HG02970 (cell line): ENCODE measurements at regions not wholly inside any gene's neighbourhood (a gene's known extent, or its start where the extent isn't known, plus 50 kb on each side); places are given as distances from the start of the nearest gene placed in this dataset.

ENCODE experiments used
- ATAC-seq: cut with Tn5 transposase; IDR thresholded peaks from one replicate; pipeline ENCODE4 v1.9.1; 2021; ENCODE audit warnings: mild to moderate bottlenecking, moderate library complexity, moderate number of reproducible peaks; ENCODE audit not compliant: unreplicated experiment, low FRiP score

DNA sequence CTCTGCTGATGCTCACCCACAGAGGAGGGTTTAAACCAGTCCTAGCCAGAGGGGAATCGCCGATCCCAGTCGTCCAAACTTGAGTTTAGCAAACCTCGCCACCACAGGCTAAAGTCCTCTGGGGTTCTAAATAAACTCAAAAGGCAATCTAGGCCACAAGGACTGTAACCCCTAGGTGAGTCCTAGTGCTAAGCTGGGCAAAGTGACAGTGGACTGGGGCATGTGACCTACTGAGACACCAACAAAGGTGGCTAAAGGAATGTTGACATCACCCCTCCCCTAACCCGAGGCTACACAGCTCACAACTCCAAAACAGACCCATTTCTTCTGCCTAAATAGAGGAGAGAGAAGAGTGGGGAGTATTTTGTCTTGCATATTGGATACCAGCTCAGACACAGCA, 142.8 kb upstream of the PRDX4 start:
- no peak for ATAC-seq

GRCh38 chrX:23525531-23525930, 141.8 kb upstream of the PRDX4 start:
- no peak for ATAC-seq

- no peak for ATAC-seq
These were observed 126.8 kb upstream of the PRDX4 start for GRCh38 chrX:23540532-23540931.

GRCh38 chrX:23548164-23548563, 119.1 kb upstream of the PRDX4 start:
- no peak for ATAC-seq

DNA sequence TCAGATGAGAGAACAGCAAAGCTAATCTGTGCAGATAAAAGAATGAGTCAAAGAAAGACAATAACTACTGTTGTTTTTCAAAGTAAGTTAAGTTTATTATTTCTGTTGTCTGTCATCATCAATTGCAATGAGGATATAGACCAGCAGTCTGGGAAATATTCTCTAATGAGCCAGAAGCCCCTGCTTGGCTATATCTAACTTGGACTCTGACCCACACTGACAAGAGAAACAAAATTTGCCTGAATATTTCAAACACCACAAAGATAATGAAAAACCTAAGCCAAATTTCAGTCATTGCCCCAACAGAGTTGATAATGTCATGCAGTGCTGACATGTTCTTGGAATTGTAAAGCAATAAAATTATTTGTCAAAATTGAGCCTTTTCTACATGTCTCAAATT, 115.0 kb upstream of the PRDX4 start:
- no peak for ATAC-seq

DNA sequence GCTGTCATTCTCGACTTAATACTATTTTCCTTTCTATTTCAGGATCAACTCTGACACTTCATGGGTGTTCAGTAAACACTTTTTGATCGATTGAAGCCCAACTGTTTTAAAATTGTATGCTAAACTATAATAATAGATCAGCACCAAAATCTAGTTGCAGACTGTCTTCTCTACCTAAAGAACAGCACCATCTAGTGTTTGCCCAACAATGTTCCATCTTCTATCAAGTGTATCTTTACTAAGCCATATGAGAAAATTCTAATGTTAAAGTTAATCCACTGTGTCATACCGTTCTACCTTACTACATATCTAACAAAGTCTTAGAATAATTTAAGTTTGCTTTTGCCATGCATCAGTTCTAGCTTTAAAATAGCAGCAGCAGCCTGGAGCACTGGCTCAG, 113.0 kb upstream of the PRDX4 start:
- ATAC-seq, result no peak

DNA sequence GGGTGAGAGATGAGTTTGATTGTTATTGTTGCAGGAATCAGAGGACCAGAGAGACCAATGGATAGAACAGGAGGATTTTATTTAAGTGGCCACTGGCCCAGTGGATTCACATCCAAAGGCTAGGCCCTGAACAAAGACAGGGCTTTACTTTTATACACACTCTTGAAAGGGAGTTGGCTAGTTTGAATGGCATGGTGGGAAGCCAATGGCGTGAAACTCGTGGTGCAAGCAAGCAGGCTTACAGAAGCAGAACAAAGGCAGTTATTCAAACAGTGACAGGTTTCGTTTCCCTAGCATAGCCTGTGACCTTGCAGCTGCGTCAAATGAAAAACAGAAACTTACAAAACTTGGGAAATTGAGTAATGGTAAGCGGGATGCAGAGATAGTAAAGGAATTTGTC, 110.2 kb upstream of the PRDX4 start:
- no peak for ATAC-seq

DNA sequence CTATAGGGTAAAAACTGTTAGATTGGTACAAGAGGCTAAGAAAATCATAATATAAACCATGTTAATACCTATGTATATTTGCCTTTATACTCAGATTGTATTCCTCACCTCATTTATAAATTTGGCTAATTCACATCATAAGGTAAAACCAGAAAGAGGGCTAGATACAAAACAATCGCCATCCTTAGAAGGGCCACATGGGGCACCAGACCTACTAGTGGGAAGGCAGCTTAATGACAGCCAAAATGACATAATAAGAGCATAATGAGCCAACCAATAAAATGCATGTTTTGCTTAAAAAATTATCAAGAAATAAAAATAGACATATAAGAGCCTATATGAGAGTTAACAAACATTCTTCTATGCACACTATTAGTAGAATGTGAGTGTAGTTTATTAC, 107.3 kb upstream of the PRDX4 start:
- ATAC-seq, result no peak

- no peak for ATAC-seq
These were observed 96.5 kb upstream of the PRDX4 start for GRCh38 chrX:23570674-23571343.

DNA sequence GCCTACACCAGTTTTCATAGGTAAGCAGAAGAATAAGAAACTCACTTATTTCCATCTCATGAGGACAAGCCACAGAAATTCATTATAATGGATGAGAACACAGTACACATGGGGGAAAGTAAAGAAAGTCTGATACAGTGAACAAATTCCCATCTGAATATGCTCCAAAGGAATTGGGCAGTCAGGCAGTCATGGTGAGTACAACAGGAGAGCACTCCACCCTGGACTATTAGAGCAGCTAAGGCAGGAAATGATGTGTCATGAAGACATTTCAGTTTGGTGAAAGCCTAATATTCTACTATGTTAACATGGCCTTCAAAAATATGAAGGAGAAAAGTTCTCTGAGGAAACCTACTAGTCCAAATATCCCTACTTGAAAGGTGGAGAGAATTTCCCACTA, 92.0 kb upstream of the PRDX4 start:
- no peak for ATAC-seq

DNA sequence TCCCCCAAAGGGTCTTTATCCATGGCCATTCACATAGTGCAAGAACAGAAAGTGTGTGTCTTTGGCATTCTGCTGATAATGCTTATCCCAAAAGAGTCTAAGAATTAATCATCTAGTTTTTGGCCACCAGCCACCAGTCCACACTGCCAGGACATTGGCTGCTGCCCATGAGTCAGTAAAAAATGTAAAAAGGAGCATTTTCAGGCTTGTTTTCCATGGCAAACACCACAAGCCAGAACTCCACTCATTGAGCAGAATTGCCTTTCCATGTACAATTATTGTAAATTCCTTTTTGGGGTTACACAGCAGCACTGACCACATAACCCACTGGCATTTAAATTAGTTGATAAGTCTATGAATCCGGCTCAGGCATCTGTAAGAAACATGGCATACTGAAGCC, 89.2 kb upstream of the PRDX4 start:
- no peak for ATAC-seq

DNA sequence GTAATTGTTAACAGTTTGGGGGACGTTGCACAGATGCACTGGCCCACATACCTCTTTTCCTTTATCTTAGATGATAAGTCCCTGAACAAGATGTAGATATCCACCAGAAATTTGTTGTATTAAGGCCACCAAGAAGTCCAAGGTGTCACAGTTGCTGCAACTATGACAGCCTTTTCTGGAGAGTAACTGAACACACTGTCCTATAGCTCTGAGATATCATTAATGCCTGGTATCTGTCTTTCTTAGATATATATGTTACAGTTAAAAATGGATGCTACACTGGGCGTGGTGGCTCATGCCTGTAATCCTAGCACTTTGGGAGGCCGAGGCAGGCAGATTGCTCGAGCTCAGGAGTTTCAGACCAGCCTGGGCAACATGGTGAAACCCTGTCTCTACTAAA, 77.8 kb upstream of the PRDX4 start:
- ATAC-seq, result no peak

DNA sequence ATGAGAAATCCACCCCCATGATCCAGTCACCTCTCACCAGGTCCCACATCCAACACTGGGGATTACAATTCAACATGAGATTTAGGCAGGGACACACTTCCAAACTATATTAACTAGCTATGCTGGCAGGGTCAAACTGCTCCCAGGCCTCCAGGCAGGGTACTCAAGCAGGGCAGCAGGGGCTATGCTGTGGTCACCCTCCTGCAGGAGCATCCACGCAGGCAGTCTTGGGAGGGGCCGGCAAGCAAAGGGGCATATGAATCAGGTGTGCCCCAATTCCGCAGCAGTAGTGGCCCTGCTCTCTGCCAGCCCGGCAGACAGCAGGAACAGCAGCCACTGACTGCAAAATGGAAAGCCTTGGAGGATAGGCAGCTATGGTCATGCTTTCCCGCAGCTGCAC, 74.6 kb upstream of the PRDX4 start:
- no peak for ATAC-seq

GRCh38 chrX:23598575-23598974, 68.7 kb upstream of the PRDX4 start:
- ATAC-seq, result no peak

DNA sequence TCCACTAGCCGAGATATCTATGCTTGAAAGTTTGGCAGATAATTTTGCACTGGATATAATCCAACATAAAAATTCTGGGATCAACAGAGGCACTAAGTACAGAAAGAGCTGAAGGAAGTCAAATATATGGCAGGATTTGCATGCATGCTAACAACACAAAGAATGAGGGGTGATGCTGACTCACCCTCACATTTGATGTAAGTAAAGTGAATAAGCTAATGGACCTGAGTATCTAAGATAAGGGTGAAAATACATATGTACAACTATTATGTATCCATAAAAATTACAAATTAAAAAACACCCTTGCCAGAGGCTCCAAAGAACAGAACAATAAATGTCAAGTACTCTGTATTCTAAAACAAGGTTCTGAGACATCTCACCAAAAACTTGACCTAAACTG, 63.8 kb upstream of the PRDX4 start:
- no peak for ATAC-seq

DNA sequence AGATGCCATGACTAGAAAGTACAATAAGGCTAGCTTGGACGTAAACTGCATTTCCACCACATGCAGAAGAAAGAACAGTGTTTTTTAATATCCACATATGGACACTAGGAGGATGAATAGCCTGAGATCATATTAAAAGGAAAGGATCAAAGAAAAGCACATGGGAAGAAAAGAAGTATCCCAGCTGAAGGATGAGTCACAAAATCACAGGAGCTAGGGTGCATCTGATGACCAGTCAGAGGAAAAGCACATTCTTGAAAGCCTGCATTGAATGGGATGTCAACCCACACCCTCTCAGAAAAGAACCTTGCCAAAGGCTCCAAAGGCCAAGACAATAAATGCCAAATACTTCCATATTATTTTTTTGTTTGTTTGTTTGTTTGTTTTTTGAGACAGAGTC, 56.8 kb upstream of the PRDX4 start:
- no peak for ATAC-seq

DNA sequence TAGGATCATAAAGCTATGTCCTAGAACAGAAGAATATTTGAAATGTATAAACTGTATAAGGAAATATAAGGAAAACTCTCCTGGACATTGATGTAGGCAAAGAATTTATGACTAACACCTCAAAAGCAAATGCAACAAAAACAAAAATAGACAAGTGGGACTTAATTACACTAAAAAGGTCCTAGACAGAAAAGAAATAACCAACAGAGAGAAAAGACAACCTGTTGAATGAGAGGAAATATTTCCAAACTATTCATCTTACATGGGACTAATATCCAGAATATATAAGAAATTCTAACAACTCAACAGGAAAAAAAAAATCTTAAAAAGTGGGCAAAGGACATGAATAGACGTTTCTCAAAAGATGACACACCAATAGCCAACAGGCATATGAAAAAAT, 54.4 kb upstream of the PRDX4 start:
- ATAC-seq, result no peak

GRCh38 chrX:23616361-23616760, 50.9 kb upstream of the PRDX4 start:
- ATAC-seq, result no peak
